Stimulated activated memory B cell treated with anti-CD40 and anti-IgM and Interleukin-4, amounts not matched to agents 10 μg/mL and 1 μg/mL and 100 μg/mL, for 72 hours (primary cell): ENCODE measurements at regions not wholly inside any gene's neighbourhood (a gene's known extent, or its start where the extent isn't known, plus 50 kb on each side); places are given as distances from the start of the nearest gene placed in this dataset.
"Not testable (repeated sequence)": the region's sequence is repeated elsewhere in the genome, so short reads cannot be mapped to it uniquely, and the experiment has no call there.

Source experiments
- ATAC-seq: fragments of 150-1000 bp; cut with Tn5 transposase; 2 replicates; pipeline ENCODE4 v1.10.0; 2021
- H3K27ac Mint-ChIP-seq: one replicate; pipeline ENCODE4 v1.8.0; 2022; ENCODE audit warnings: mild to moderate bottlenecking, mixed read lengths
- H3K27me3 Mint-ChIP-seq: one replicate; pipeline ENCODE4 v1.8.0; 2022; ENCODE audit warnings: mixed read lengths
- H3K36me3 Mint-ChIP-seq: one replicate; pipeline ENCODE4 v1.8.0; 2022; ENCODE audit warnings: mixed read lengths
- H3K4me1 Mint-ChIP-seq: one replicate; pipeline ENCODE4 v1.8.0; 2022; ENCODE audit warnings: mixed read lengths
- H3K4me3 Mint-ChIP-seq: one replicate; pipeline ENCODE4 v1.8.0; 2022; ENCODE audit warnings: mild to moderate bottlenecking, moderate library complexity, mixed read lengths
- H3K9me3 Mint-ChIP-seq: one replicate; pipeline ENCODE4 v1.8.0; 2022; ENCODE audit warnings: mixed read lengths

DNA sequence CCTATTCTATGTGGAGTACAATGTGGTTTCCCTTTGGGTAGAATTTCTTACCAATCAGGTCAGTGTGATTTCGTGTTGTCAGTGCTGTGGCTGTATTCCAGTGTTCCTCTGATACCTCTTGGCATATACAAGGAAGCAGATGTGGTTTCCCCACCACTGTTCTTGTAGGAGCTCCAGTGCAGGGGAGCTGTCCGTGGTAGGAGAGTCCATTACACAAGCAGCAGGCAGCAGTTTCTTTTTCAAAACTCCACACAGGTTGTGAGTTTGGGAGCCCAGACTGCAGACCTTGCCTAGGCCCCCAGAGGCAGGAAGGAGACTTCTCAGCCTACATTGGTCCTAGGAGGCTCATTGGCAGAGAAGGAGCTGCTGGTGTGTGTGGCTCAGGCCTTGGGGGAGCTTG, 452.8 kb downstream of the AACS start:
- Mint-ChIP-seq H3K9me3 (peaks cover 12% of the 10 kb centered on the region), H3K27ac (no peak overlapping the region), H3K4me1 (no peaks in the 10 kb centered on the region), H3K27me3 (no peaks in the 10 kb centered on the region), H3K4me3 (no peak overlapping the region), H3K36me3 (no peaks in the 10 kb centered on the region)
- no peak for ATAC-seq

DNA sequence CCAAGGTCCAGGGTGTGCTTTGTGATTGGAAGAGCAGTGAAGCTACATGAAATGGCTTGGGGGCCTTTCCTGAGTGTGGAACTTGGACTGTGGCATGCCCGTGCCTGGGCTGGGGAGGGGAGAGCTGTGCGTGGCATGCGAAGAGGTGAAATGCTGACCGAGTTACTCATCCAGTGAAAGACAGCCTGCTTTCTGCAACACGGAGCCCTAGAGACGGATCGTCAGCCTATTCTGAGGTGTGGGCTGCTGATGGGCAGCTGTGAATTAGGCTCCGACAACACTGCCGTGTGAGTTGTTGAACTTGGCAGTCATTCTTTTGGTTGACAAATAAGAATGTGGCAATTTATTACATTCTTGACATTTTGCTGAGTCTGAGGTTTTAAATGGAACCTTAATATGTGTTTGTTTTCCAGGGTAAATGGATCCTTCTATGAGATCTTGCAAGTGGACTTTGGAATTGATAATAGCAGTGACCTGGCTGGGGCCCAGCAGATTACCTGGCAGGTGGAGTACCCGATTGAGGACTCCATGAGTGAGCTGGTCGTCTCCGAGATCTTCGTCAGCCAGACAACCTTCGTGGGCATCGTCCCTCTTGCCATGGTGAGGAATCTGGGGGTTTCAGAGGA, 453.9 kb downstream of the AACS start:
- Mint-ChIP-seq H3K9me3 (peaks cover 13% of the 10 kb centered on the region), H3K36me3 (no peaks in the 10 kb centered on the region), H3K4me1 (no peaks in the 10 kb centered on the region), H3K4me3 (no peak overlapping the region), H3K27me3 (no peaks in the 10 kb centered on the region), H3K27ac (no peak overlapping the region)
- ATAC-seq = no peak

GRCh38 chr12:125525879-125526278, 460.6 kb downstream of the AACS start:
- Mint-ChIP-seq H3K27me3 (peaks cover 20% of the 10 kb centered on the region), H3K27ac (no peak overlapping the region), H3K9me3 (peaks cover 25% of the 10 kb centered on the region), H3K4me1 (no peaks in the 10 kb centered on the region), H3K4me3 (no peak overlapping the region), H3K36me3 (no peaks in the 10 kb centered on the region)
- ATAC-seq = no peak

- Mint-ChIP-seq H3K4me3 (no peak overlapping the region), H3K27me3 (peaks cover 26% of the 10 kb centered on the region), H3K9me3 (peaks cover 13% of the 10 kb centered on the region), H3K36me3 (no peaks in the 10 kb centered on the region), H3K4me1 (no peaks in the 10 kb centered on the region), H3K27ac (no peak overlapping the region)
- ATAC-seq = no peak
Measured at GRCh38 chr12:125528281-125528680, 463.0 kb downstream of the AACS start.

DNA sequence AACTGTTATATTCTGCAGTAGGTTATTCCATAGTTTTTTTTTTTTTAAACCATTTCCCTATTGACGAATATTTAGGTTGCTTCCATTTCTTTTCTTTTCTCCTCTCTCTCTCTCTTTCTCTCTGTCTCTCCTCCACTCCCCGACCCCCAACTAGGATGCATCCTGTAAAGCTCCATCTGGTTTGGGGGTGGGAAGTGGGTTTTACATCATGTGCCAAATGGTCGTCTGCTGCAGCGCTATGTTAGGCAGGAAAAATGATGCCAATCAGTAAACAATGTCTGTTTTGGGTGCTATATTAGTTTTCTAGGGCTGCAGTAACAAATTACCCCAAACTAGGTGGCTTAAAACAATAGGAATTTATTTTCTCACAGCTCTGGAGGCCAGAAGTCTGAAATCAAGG, 465.0 kb downstream of the AACS start:
- H3K4me1 Mint-ChIP-seq = no peaks in the 10 kb centered on the region
- H3K4me3 Mint-ChIP-seq = no peak overlapping the region
- peaks cover 8% of the 10 kb centered on the region for H3K9me3 Mint-ChIP-seq
- H3K27ac Mint-ChIP-seq = no peak overlapping the region
- H3K36me3 Mint-ChIP-seq = no peaks in the 10 kb centered on the region
- no peak for ATAC-seq
- peaks cover 26% of the 10 kb centered on the region for H3K27me3 Mint-ChIP-seq

DNA sequence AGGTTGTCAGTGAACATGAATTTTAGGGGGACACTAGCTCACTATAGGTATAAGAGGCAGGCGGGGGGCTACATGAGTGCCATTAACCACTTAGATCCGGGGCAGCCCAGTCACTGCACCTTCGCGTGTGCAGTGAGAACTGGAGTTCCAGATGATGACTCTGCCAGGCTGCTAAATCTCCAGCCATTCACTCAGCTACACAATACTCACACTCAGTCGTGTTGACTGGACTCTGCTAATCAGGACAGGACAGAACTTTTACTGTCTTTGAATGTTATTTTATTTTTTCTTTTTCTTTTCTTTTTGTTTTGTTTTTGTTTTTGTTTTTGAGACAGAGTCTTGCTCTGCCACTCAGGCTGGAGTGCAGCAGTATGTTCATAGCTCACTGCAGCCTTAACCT, 465.6 kb downstream of the AACS start:
- Mint-ChIP-seq H3K36me3 (no peaks in the 10 kb centered on the region), H3K27me3 (peaks cover 26% of the 10 kb centered on the region), H3K4me3 (no peak overlapping the region), H3K9me3 (peaks cover 8% of the 10 kb centered on the region), H3K27ac (no peak overlapping the region), H3K4me1 (no peaks in the 10 kb centered on the region)
- no peak for ATAC-seq

GRCh38 chr12:125531574-125531973, 466.3 kb downstream of the AACS start:
- peaks cover 8% of the 10 kb centered on the region for H3K9me3 Mint-ChIP-seq
- no peak for ATAC-seq
- no peak overlapping the region for H3K4me3 Mint-ChIP-seq

GRCh38 chr12:125533434-125534029, 468.3 kb downstream of the AACS start:
- ATAC-seq = no peak
- no peak overlapping the region for H3K27ac Mint-ChIP-seq
- no peaks in the 10 kb centered on the region for H3K4me1 Mint-ChIP-seq
- no peak overlapping the region for H3K4me3 Mint-ChIP-seq
- no peaks in the 10 kb centered on the region for H3K9me3 Mint-ChIP-seq
- H3K36me3 Mint-ChIP-seq = no peaks in the 10 kb centered on the region
- H3K27me3 Mint-ChIP-seq = peaks cover 26% of the 10 kb centered on the region

More at GRCh38 chr12:125531574-125531973, 466.3 kb downstream of the AACS start:
- H3K27me3 Mint-ChIP-seq = peaks cover 26% of the 10 kb centered on the region
- no peaks in the 10 kb centered on the region for H3K4me1 Mint-ChIP-seq
- H3K36me3 Mint-ChIP-seq = no peaks in the 10 kb centered on the region
- no peak overlapping the region for H3K27ac Mint-ChIP-seq

GRCh38 chr12:125538401-125539199, 473.4 kb downstream of the AACS start:
- ATAC-seq = no peak
- Mint-ChIP-seq H3K36me3 (no peaks in the 10 kb centered on the region), H3K4me3 (no peak overlapping the region), H3K27me3 (no peaks in the 10 kb centered on the region), H3K4me1 (no peaks in the 10 kb centered on the region), H3K9me3 (peaks cover 5% of the 10 kb centered on the region), H3K27ac (no peak overlapping the region)

- no peaks in the 10 kb centered on the region for H3K27me3 Mint-ChIP-seq
- H3K4me1 Mint-ChIP-seq = no peaks in the 10 kb centered on the region
- no peaks in the 10 kb centered on the region for H3K36me3 Mint-ChIP-seq
- H3K9me3 Mint-ChIP-seq = peaks cover 9% of the 10 kb centered on the region
- H3K27ac Mint-ChIP-seq = no peak overlapping the region
- H3K4me3 Mint-ChIP-seq = no peak overlapping the region
- no peak for ATAC-seq
Measured at GRCh38 chr12:125540580-125541204, 475.5 kb downstream of the AACS start.

- no peaks in the 10 kb centered on the region for H3K36me3 Mint-ChIP-seq
- no peaks in the 10 kb centered on the region for H3K27me3 Mint-ChIP-seq
- no peaks in the 10 kb centered on the region for H3K4me1 Mint-ChIP-seq
- no peak overlapping the region for H3K27ac Mint-ChIP-seq
- ATAC-seq = no peak
- no peak overlapping the region for H3K4me3 Mint-ChIP-seq
- H3K9me3 Mint-ChIP-seq = peaks cover 13% of the 10 kb centered on the region
Measured at GRCh38 chr12:125544960-125545359, 479.7 kb downstream of the AACS start.

GRCh38 chr12:125549171-125549570, 483.9 kb downstream of the AACS start:
- peaks cover 13% of the 10 kb centered on the region for H3K9me3 Mint-ChIP-seq
- no peak overlapping the region for H3K27ac Mint-ChIP-seq
- no peaks in the 10 kb centered on the region for H3K4me1 Mint-ChIP-seq
- H3K36me3 Mint-ChIP-seq = no peaks in the 10 kb centered on the region
- ATAC-seq = no peak
- no peaks in the 10 kb centered on the region for H3K27me3 Mint-ChIP-seq
- H3K4me3 Mint-ChIP-seq = no peak overlapping the region

- Mint-ChIP-seq H3K27ac (no peak overlapping the region), H3K9me3 (peaks cover 9% of the 10 kb centered on the region), H3K4me1 (no peaks in the 10 kb centered on the region), H3K27me3 (no peaks in the 10 kb centered on the region), H3K36me3 (no peaks in the 10 kb centered on the region), H3K4me3 (no peak overlapping the region)
- no peak for ATAC-seq
Measured at GRCh38 chr12:125549836-125550235, 484.6 kb downstream of the AACS start.

DNA sequence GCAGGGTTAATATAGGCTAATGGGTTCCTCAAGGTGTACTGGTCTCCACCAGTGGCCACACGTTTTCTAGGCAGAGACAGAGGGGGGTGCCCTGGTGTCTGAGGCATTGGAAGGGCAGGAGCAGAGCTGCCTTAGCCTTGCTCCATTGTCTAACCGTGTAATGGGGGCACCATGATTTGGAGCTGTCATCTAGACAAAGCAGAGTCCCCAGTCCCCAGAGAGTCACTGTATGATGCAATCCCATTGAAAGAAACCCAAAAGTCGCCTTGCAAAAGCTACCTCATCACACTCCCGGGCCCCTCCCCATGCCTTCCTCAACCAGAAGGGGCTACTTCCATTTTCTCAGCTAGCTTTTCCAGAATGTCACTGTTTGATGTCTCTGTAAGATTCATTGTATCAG, 487.1 kb downstream of the AACS start:
- no peak for ATAC-seq
- Mint-ChIP-seq H3K27me3 (no peaks in the 10 kb centered on the region), H3K27ac (no peak overlapping the region), H3K4me1 (no peaks in the 10 kb centered on the region), H3K4me3 (no peak overlapping the region), H3K9me3 (peaks cover 4% of the 10 kb centered on the region), H3K36me3 (no peaks in the 10 kb centered on the region)

DNA sequence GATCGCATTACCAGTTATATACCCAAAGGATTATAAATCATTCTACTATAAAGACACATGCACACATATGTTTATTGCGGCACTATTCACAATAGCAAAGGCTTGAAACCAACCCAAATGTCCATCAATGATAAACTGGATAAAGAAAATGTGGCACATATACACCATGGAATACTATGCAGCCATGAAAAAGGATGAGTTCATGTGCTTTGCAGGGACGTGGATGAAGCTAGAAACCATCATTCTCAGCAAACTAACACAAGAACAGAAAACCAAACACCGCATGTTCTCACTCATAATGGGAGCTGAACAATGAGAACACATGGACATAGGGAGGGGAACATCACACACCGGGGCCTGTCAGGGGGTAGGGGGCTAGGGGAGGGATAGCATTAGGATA, 495.8 kb downstream of the AACS start:
- H3K4me3 Mint-ChIP-seq = not testable (repeated sequence)

More for the DNA sequence above, 495.8 kb downstream of the AACS start:
- ATAC-seq, H3K4me1 Mint-ChIP-seq, H3K27ac Mint-ChIP-seq, H3K27me3 Mint-ChIP-seq, H3K9me3 Mint-ChIP-seq, H3K36me3 Mint-ChIP-seq: not testable (repeated sequence)
